CD4-positive, alpha-beta T cell treated with Interleukin-4 for 1 hour (primary cell): ENCODE measurements at regions not wholly inside any gene's neighbourhood (a gene's known extent, or its start where the extent isn't known, plus 50 kb on each side); places are given as distances from the start of the nearest gene placed in this dataset.
"Not testable (repeated sequence)": the region's sequence is repeated elsewhere in the genome, so short reads cannot be mapped to it uniquely, and the experiment has no call there.

Experiments used
- DNase-seq, 2 donors: peaks; one replicate each; pipeline ENCODE4 v3.0.0-alpha.2; 2020 to 2022

DNA sequence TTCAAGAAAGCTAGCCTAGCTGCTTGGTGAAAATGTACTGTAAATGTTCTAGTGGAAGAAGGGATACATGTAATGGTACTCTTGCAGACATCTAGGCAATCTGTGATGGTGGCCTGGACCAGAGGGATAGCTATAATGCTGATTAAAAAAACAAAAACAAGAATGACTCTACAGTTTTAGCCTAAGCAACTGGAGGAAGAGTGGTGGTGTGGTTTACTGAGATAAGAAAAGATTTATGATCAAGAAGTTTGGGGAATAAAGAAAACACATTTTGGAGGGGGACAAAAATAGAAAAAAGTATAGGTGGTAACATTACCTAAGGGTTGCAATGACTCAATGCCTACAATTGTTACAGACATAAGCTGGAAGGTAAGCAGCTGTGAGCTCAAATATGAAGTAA, 1080.7 kb upstream of the CELF4 start:
- no peak for DNase-seq

DNA sequence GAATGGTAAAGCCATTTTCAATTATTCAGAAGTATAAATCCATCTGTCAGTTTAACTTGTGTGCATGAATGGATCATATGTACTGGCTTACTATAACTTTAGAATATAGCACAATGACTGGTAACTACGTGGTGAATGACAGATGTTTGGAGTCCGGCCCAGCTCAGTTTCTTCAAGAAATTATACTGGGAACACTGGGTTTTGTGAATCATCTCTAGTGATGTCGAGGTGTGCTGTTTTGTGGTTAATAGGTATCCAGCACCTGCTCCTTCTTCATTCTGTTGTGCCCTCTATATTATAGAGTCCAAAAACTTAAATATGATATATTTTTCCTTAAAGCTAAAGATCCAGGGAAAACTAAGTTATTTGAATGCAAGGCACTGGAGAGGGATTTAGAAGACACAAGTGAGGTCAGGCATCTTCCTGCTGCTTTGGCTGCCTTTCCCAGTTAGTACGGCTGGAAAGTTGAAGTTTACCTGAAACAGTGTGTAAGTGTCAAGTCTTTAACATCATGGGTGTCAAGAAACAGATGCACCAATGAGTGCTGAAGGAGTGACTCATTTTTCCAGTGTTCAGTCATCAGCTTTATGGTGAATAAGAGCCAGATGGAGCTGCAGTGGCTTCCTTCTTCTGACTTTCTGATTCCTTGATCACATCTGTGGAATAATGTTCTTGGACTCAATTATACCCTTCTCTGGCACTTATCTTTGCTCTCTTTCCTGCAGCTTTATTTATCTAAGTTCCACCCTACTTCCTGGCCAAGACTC, 1079.5 kb upstream of the CELF4 start:
- DNase-seq = no peak

DNA sequence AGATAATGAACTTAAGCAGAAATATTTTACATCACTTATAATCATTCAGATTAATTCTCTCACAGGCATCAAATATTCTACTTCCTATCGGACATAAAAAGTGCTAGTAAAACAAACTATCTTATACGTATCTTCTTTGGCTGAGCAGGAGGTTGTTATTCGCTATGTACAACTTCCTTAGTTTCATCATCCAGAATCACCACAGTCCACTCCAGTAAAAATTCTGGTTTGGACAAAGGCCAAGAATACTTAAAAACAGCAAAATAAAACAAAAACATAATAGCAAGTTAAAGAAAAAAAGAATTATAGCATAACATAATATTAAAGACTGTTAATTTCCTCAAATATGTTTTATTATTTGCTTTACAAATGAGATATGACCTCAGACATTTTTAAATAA, 1077.1 kb upstream of the CELF4 start:
- DNase-seq = no peak

DNA sequence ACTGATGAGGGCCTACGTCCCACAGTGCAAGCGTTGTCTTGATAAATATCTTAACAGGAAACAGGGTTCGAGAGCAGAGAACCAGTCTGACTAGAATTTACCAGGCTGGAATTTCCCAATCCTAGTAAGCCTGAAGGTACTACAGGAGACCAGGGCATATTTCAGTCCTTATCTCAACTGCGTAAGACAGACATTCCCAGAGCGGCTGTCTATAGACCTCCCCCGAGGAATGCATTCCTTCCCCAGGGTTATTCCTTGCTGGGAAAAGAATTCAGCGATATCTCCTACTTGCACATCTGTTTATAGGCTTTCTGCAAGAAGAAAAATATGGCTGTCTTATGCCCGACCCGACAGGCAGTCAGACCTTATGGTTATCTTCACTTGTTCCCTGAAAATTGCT, 1074.1 kb upstream of the CELF4 start:
- DNase-seq = not testable (repeated sequence)

DNA sequence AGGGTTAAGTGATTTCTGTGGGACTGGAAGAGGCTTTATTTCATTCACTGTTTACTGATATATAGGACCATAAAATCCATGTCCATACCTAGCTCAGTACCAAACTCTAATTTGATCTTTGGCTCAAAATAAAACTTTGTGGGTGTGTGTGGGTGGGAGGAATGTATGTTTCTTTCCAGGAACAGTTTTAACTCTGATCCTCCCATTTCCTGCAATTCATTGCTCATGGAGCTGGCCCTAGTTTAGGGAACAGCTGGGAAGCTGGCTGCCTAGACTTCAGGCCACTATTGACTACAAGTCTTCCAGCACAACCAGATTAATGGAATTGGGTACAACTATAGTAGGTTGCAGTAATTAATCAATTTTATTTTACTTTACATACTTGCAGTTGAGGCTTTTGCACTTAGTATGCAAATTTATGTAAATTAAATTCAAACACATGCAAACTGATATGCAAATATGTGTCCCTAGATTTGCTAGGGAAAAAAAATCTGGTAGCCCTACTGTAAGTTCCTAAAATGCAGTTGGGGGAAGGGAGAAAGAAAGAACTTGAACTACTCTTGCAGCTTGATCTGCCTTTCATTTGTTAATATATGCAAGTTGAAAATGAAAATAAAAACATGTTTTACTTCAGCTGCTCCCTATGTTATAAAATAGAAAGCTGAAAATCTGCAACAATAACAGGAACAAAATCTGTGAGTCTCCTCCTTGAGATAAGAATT, 1070.3 kb upstream of the CELF4 start:
- no peak for DNase-seq

DNA sequence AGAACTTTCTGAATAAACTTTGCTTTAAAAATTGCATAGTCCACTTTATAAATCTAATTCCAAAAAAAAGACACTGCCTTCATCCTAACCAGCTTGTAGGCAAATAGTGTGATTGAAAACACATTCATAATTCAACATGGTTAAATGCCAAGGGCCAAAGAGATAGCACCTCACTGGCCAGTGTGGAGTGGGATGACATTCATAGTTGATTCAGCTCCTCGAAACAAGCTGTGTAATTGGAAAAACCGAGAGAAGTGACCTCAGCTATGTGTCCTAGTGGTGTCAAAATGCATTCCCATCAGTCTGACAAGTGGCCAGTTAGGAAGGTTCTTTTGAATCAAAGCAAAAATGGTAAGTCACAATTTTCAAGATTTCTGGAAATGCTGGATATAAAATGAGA, 1068.5 kb upstream of the CELF4 start:
- DNase-seq = no peak

DNA sequence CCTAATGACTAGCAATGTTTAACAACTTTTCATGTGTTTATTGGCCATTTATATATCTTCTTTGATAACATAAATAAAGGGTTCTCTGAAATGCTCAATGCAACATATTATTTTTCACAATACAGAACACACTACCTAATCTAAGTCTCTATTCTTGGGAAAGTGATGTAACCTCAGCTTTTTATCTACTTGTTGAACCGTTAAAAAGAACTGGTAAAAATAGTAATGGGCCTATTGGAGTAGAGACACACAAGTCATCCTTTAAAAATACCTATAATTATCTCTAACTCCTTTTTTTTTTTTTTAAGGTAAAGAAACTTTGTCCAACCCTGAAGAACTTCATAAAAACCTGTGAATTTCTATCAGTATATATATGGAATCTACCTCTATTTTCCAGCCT, 1067.7 kb upstream of the CELF4 start:
- DNase-seq = no peak

DNA sequence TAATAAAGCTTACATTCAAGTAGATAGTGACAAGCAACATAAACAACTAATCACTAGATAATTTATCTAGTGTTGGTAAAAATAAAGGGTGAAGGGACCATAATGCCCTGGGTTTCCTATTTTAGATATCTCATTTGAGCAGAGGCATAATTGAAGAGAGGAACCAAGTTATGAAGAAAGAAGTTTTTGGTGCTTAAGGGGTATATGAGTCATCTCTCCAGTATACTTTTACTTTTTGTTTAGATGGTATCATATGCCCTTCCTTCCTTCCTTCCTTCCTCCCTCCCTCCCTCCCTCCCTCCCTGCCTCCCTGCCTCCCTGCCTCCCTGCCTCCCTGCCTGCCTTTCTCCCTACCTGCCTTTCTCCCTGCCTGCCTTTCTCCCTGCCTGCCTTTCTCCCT, 1053.5 kb upstream of the CELF4 start:
- DNase-seq = no peak

DNA sequence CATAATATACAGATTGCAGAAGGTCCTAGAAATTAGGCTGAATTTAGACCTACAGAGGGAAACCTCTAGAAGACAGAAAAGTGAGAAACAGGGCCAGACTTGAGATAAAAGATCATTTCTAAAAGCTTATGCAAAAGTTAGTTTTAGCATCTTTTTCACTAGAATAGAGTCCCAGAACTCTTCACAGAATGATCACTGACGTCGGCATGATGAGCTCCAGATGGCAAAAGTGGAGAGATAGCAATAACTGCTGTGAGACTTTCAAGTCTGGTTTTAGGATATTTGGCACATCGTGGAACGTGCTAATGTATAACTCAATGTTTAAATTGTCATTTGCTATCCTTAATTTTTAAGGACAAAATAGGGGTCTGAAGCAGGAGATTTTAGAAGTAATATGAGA, 1050.7 kb upstream of the CELF4 start:
- DNase-seq = no peak

DNA sequence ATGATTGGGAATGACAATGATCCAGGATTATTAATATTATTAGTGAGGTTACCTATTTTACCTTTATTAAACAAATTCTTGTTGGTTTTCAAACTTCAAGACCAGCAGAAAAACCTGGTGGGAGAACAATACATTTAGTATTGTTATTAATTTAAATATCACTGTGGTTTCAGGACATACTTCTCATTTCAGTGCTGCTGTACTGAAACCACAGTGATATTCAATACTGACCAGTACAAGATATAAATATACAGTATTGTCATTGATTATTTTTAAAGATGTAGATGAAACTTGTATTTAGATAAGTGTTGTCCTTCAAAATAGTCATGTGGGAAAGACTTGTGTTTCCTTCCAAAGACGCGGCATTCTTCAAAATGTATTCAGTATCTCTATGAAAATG, 1047.3 kb upstream of the CELF4 start:
- DNase-seq = no peak

DNA sequence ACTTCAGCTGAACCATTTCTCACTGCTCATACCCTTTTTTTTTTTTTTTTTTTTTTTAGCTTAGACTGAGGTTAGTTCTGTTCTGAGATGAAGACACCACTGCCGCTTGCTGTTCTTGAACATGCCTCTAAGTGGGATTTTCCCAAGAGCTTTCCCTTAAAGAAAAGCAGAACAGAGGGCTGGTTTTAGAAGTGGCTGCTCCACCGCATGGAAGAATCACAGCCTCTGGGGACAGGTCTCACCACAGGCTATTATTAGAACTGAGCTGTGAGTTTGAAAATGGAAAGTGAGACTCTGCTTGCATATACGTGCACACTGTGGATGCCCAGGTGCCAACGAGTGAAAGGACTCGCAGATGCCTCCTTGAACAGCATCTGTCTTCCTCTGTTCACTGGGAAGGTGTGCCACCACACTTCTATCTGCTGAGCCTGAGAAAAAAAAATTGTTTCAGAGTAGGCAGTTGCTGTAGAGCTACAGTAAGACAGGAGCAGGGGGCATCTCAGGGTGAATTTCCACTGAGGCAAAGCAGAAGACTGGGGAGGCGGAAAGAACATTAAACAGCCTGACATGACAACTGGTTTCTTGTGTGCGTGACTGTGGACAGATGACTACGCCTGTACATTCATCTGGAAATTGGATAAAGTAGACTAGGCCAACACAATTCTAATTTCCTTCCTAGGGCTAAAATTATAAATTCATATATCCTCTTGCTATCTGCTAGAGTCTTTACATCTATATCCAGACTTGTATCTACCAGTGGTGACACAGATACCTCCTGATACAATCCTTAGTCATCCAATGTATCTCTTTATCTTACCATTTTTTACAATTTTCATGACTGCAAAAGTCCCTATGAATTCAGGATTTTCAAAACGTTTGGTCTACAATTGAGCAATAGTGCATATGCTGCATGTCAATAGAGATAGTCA, 1045.7 kb upstream of the CELF4 start:
- peak in 1 of 2 donors; percentile 11 for DNase-seq

DNA sequence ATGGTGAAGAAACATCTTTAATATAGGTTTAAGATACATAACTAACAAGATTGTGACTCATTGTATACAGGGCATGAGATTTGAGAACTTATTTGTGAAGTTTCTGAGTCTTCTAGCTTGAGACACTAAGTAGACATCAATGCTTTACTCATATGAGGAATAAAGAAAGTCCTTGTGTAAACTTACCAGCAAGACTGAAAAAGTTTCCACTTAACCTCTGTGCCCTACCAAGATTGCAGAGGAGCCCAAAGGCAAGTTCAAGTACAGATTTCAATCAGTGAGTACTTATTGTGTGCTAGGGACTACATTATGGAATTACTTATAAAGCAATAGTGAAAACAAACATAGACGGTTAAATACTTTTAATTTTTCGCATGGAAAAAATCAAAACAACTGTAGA, 1041.2 kb upstream of the CELF4 start:
- no peak for DNase-seq

DNA sequence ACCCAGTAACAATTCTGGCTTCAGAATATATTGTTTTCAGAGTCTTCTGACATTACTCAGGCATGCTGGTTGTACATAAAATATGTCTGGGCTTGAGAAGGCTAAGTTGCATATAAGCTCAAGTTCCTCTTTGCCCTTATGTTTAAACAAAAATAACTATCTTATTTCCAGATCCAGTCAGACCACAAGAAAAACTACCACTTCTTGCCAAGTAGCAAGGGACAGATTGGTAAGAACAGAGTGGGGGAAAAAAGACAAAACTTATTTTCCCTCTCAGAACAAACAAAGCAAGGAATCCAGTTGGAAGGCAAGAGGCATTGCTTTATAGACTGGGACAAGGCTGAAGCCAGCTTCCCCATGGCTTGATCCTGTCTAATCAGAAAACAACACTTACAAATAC, 1036.7 kb upstream of the CELF4 start:
- no peak for DNase-seq

DNA sequence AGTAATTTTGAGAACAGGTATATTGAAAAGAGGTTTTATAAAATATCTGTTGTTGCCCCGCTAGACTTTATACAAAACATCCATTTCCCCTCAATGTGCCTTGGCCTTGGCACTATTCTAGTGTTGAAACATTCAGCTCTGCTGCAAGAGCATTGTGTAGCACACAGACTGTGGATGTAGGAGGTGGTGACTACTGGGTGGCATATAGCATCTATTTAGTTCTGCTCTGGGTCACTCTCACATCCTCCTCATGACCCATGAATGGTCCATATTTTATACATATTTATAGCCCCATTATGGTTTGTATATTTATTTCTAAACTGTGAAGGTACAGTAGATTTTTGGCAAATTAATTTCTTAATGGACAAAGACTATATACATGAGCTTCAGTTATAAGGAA, 1022.0 kb upstream of the CELF4 start:
- DNase-seq = no peak

DNA sequence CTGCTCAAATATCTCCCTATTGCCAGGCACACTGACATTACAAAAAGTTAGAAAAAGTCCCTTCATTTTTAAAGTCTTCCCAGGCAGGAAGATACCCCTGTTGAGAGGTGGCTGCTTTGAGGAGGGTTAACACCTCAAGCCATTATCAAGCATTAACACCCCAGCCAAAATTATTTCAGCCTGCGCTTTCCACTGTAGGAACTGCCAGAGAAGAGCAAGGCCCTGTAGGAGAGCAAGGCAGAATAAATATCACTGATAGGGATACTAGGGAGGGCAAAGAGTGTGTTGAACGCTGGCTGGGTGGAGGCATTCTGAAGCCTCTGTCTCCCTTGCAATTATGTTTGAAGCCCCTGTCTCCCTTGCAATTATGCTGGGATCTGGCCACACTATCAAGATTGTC, 1020.7 kb upstream of the CELF4 start:
- DNase-seq = no peak

DNA sequence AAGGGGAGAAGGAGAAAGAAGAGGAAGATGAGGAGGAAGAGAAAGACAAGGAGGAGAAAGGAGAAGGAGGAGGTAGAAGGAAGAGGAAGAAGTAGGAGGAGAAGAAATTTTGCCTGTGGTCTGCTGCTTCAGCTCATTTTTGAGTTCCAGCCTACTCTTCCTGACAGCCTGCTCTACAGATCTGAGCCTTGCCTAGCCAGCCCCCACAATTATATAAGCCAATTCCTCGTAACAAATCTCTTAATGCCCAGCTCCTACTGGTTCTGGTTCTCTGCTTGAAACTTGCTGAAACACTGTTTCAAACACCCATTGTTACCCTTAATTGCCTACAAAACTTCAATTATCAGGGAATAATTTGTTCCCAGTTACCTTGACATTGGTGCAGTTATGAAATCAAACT, 1014.2 kb upstream of the CELF4 start:
- DNase-seq = no peak

DNA sequence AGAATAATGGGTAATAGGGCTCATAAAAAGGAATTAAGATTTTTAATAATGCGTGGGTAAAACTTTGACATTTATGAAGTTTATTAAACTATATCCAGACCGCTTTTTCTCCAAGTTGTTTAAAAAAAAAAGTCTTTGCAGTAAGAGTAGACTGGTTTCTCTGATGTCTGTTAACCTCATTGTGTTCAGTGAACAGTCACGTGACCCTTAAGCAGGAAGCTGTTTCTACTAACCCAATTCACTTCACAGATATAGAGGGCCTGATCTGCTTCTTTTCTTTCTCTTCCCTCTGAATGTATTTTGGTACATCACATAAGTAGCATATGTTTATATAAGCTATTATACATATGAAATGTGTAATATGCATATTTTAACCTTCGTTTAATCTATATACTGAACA, 1011.3 kb upstream of the CELF4 start:
- peak in 1 of 2 donors; percentile 32 for DNase-seq

DNA sequence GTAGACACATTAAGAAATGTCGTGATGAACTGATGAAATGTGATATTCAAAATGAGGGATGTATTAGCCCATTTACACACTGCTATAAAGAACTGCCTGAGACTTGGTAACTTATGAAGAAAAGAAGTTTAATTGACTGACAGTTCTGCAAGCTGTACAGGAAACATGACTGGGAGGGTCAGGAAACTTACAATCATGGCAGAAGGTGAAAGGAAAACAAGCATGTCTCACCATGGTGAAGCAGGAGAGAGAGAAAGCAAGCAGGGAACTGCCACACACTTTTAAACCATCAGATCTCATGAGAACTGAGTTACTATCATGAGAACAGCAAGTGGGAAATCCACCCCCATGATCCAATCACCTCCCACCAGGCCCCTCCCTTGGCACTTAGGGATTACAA, 1010.8 kb upstream of the CELF4 start:
- DNase-seq = peak in 1 of 2 donors; percentile 9

DNA sequence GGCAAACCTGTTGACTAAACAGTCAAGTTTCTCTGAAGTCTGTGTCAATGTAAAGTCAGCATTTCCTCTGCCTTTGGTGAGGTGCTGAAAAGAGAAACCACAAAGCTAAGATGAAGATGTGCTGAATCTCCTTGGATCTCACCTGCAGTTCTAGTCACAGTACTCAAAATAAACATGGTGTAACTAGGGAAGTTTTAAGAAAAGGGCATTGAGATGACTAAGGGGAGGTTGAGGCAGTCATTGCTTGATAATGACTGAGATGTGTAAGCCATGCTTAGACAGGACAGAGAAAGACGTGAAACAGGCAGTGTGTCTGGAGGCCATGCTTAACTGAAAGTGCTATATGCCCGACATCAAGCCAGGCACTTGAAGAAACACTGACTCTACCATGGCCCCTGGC, 1010.0 kb upstream of the CELF4 start:
- DNase-seq = peak in 1 of 2 donors; percentile 13

DNA sequence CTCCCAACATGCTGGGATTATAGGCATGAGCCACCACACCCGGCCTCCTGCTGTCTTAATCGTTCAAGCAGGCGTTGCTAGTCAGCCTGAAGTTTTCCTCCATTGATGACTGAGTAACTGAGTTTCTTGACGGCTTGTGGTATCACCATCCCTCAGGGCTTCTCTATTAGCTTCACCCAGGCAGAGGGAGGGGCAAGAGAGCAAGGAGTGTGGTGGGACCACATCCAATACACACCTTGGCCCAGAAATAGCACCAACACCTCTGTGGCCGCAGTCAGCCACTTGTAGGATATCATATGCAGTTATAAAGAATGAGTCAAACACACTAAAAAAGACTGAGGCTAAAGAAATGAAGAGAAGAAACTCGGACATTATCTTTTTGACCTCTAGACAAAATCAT, 1009.4 kb upstream of the CELF4 start:
- no peak for DNase-seq

DNA sequence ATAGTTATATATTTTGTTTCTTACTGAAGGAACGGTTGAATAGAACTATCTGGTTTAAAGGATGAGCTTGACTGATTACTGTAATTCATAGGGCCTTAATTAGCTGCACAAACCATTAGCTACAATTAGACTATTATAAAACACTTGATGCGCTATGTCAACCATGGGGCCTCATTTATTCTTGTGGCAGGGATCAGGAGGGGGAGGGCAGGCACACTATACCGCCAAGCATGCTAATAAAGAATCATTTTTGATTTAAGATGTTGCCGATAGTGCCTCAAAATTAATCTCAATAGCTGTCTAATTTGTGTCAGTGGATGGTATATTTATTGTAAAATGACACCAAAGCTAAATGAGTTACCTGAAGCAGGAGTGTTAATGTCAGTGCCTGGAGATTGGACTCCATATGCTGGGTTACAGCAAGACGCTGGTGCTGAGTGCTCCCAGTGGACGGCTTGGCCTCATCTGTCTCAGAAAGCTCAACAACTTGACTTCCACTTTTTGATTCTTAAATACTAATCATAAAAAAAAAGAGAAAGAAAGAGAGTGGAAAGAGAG, 1007.0 kb upstream of the CELF4 start:
- DNase-seq = no peak

DNA sequence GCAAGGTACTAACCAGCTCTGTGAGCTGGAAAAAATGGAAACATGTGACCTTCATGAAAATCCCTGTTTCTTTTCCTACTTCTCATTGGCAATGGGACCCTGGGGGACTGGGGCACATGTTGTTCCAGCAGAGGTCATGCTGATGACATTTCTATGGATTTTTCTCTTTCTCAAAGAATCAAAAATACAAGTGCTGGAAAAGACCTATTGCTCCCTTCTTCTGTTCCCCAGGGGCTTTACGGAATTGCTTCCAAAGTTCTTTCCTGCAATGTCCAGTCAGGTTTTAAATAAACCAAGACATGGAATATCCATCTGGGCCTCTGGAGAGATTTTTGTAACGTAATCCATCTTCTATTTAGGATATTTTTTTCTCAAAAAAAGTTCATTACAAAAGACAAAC, 1006.1 kb upstream of the CELF4 start:
- no peak for DNase-seq

DNA sequence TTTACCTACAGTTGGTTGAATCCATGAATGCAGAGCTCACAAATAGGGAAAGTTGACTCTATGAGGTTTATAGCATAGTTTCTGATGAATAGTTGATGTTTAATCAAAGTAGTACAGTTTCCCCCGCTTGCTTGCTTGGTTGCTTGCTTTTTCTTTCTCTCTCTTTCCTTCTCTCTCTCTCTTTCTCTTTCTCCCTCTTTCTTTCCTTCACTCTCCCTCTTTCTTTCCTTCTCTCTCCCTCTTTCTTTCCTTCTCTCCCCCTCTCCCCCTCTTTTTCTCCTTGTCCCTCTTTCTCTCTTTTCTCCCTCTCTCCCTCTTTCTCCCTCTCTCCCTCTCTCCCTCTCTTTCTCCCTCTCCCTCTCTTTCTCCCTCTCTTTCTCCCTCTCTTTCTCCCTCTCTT, 999.9 kb upstream of the CELF4 start:
- DNase-seq = no peak
